Inferior parietal cortex (tissue), 1 donor: ENCODE measurements at regions not wholly inside any gene's neighbourhood (a gene's known extent, or its start where the extent isn't known, plus 50 kb on each side); places are given as distances from the start of the nearest gene placed in this dataset.

Experiments
- DNase-seq: peaks from one replicate; pipeline ENCODE4 v3.0.0-alpha.2; 2016; ENCODE audit errors: extremely low spot score

GRCh38 chr20:17858450-17859001 is 110.1 kb downstream of the SNX5 start:
- DNase-seq, result no peak

- no peak for DNase-seq
Measured at GRCh38 chr20:17857639-17858449, 110.8 kb downstream of the SNX5 start.

- DNase-seq, result no peak
Measured at GRCh38 chr20:17856837-17857605, 111.6 kb downstream of the SNX5 start.

GRCh38 chr20:17856024-17856564 is 112.5 kb downstream of the SNX5 start:
- DNase-seq, result no peak

- DNase-seq, result peak; percentile 35
Measured at GRCh38 chr20:17854307-17854903, 114.2 kb downstream of the SNX5 start.

- no peak for DNase-seq
Measured at GRCh38 chr20:17852323-17852722, 116.3 kb downstream of the SNX5 start.

GRCh38 chr20:17850684-17851026 is 117.9 kb downstream of the SNX5 start:
- no peak for DNase-seq

- no peak for DNase-seq
Measured at GRCh38 chr20:17849901-17850683, 118.5 kb downstream of the SNX5 start.

GRCh38 chr20:17849138-17849900 is 119.3 kb downstream of the SNX5 start:
- no peak for DNase-seq

GRCh38 chr20:17848249-17849048 is 120.1 kb downstream of the SNX5 start:
- DNase-seq, result no peak

- DNase-seq, result no peak
Measured at GRCh38 chr20:17845701-17846475, 122.7 kb downstream of the SNX5 start.

GRCh38 chr20:17844549-17845298 is 123.9 kb downstream of the SNX5 start:
- no peak for DNase-seq

GRCh38 chr20:17844133-17844429 is 124.5 kb downstream of the SNX5 start:
- DNase-seq, result no peak

GRCh38 chr20:17843246-17844132 is 125.1 kb downstream of the SNX5 start:
- no peak for DNase-seq

- no peak for DNase-seq
Measured at GRCh38 chr20:17841751-17842215, 126.8 kb downstream of the SNX5 start.

- no peak for DNase-seq
Measured at GRCh38 chr20:17840423-17840822, 128.2 kb downstream of the SNX5 start.

- DNase-seq, result no peak
Measured at GRCh38 chr20:17838921-17839320, 129.7 kb downstream of the SNX5 start.
